GM23338 (cell line): ENCODE measurements at regions not wholly inside any gene's neighbourhood (a gene's known extent, or its start where the extent isn't known, plus 50 kb on each side); places are given as distances from the start of the nearest gene placed in this dataset.

Experiments
- ATAC-seq: fragments of 200-7000 bp; cut with Tn5 transposase; 3 replicates; pipeline ENCODE4 v1.9.1; 2020
- DNase-seq: peaks from one replicate; pipeline ENCODE4 v3.0.0-alpha.2; 2015; ENCODE audit warnings: low spot score
- H2AFZ ChIP-seq: fragments of 200-600 bp; sonication (generic); 2 replicates; pipeline ENCODE4 v1.8.0; 2016; ENCODE audit warnings: antibody characterized with exemption, mild to moderate bottlenecking, moderate library complexity
- H3F3A ChIP-seq: fragments of 200-600 bp; sonication (generic); replicated peaks from 2 replicates; pipeline ENCODE4 v1.8.0; 2017; ENCODE audit warnings: antibody characterized with exemption, mixed run types, low read depth
- H3K27ac ChIP-seq: fragments of 200-600 bp; sonication (generic); 2 replicates; pipeline ENCODE4 v1.6.1; 2016; ENCODE audit warnings: low read depth
- H3K27me3 ChIP-seq: fragments of 200-600 bp; sonication (generic); 2 replicates; pipeline ENCODE4 v1.8.0; 2016; ENCODE audit warnings: mild to moderate bottlenecking, mixed run types, moderate library complexity; ENCODE audit not compliant: insufficient read depth
- H3K36me3 ChIP-seq: fragments of 200-600 bp; sonication (generic); 2 replicates; pipeline ENCODE4 v1.8.0; 2016; ENCODE audit warnings: mild to moderate bottlenecking; ENCODE audit not compliant: insufficient read depth
- H3K4me1 ChIP-seq: fragments of 200-600 bp; sonication (generic); 2 replicates; pipeline ENCODE4 v1.8.0; 2016; ENCODE audit warnings: mild to moderate bottlenecking, moderate library complexity; ENCODE audit not compliant: insufficient read depth
- H3K4me2 ChIP-seq: fragments of 200-600 bp; sonication (generic); 2 replicates; pipeline ENCODE4 v1.7.1; 2017; ENCODE audit warnings: mixed run types
- H3K4me3 ChIP-seq: fragments of 200-600 bp; sonication (generic); 2 replicates; pipeline ENCODE4 v1.6.1; 2016; ENCODE audit warnings: mixed run types
- H3K79me2 ChIP-seq: fragments of 200-600 bp; sonication (generic); replicated peaks from 2 replicates; pipeline ENCODE4 v1.8.0; 2017; ENCODE audit warnings: mild to moderate bottlenecking; ENCODE audit not compliant: insufficient read depth
- H3K9me2 ChIP-seq: fragments of 200-600 bp; sonication (generic); 2 replicates; pipeline ENCODE4 v1.8.0; 2017; ENCODE audit not compliant: insufficient read depth
- H4K20me1 ChIP-seq: fragments of 200-600 bp; sonication (generic); replicated peaks from 2 replicates; pipeline ENCODE4 v1.8.0; 2017; ENCODE audit warnings: mild to moderate bottlenecking; ENCODE audit not compliant: insufficient read depth
- H3K27ac Mint-ChIP-seq: 2 replicates; pipeline ENCODE4 v1.8.0; 2020; ENCODE audit warnings: inconsistent platforms, mild to moderate bottlenecking, moderate library complexity, mixed read lengths
- H3K27me3 Mint-ChIP-seq: 3 replicates; pipeline ENCODE4 v1.8.0; 2022; ENCODE audit warnings: low read depth, mild to moderate bottlenecking, moderate library complexity, mixed read lengths, inconsistent platforms; ENCODE audit not compliant: insufficient read depth, poor library complexity
- H3K36me3 Mint-ChIP-seq: 3 replicates; pipeline ENCODE4 v1.8.0; 2021; ENCODE audit warnings: low read depth, mild to moderate bottlenecking, inconsistent platforms, moderate library complexity, mixed read lengths
- H3K4me1 Mint-ChIP-seq: 3 replicates; pipeline ENCODE4 v1.8.0; 2020; ENCODE audit warnings: mild to moderate bottlenecking, inconsistent platforms, mixed read lengths
- H3K4me3 Mint-ChIP-seq: 3 replicates; pipeline ENCODE4 v1.8.0; 2021; ENCODE audit warnings: moderate library complexity, mild to moderate bottlenecking, inconsistent platforms, mixed read lengths
- H3K9me3 Mint-ChIP-seq: 3 replicates; pipeline ENCODE4 v1.8.0; 2020; ENCODE audit warnings: moderate library complexity, mild to moderate bottlenecking, inconsistent platforms, mixed read lengths
- EZH2 ChIP-seq: fragments of 200-600 bp; sonication (generic); IDR thresholded peaks from one replicate; pipeline ENCODE4 v1.8.0; 2017; ENCODE audit warnings: antibody characterized with exemption, mild to moderate bottlenecking, low read depth; ENCODE audit not compliant: unreplicated experiment
- ZNF114 ChIP-seq: fragments of 250-450 bp; sonication (Bioruptor Pico); IDR thresholded peaks from 2 replicates; pipeline ENCODE4 v1.5.0; 2020; ENCODE audit warnings: mild to moderate bottlenecking, moderate library complexity
- ZNF331 ChIP-seq: fragments of 250-450 bp; sonication (Bioruptor Pico); IDR thresholded peaks from 2 replicates; pipeline ENCODE4 v1.5.0; 2020; ENCODE audit warnings: low read depth, mild to moderate bottlenecking, moderate library complexity
- TF ChIP-seq, protein P1 (sequence below): fragments of 250-450 bp; sonication (Bioruptor Pico); IDR thresholded peaks from 2 replicates; pipeline ENCODE4 v1.5.0; 2020; ENCODE audit warnings: mild to moderate bottlenecking, moderate library complexity
- TF ChIP-seq, protein P2 (sequence below), 2 experiments: fragments of 200-600 bp in 1 of 2; sonication (generic) in 1 of 2; conservative IDR thresholded peaks; 2 replicates each; pipeline versions ENCODE4 v1.5.1 to v1.6.1; 2016 to 2017; ENCODE audit warnings: antibody characterized with exemption in 2 of 2, low read depth in 2 of 2, mild to moderate bottlenecking in 2 of 2, moderate library complexity in 1 of 2

DNA sequence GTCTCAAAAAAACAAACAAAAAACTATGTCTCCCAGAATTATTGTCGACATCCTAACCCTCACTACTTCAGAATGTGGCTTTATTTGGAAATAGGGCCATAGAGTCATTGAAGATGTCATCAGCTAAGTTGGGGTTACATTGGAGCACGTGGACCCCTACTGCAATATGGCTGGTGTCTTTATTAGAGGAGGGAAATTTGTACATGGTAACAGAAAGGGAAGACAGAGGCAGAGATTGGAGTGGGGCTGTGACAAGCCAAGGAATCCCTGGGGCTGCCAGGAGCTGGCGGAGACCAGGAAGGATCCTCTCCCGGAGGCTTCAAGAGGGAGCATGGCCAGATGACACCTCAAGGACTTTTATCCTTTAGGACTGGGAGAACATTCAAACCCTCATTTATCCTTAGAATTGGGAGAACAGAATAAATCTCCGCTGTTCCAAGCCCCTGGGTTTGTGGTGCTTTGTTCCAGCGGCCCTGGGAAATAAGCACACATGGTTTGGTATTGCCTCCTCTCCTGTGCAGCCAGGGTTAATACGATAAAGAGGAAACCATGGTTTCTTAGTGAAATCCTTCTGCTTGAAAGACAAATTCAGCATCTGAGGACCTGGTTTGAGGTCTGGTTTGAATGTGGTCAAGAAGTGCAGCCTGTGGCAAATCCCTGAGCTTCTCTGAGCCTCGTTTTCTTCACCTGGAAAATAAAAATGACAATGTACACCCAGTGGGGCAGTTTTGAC is 184.7 kb downstream of the MYCN start (continued):
- TF ChIP-seq, protein P1, sequence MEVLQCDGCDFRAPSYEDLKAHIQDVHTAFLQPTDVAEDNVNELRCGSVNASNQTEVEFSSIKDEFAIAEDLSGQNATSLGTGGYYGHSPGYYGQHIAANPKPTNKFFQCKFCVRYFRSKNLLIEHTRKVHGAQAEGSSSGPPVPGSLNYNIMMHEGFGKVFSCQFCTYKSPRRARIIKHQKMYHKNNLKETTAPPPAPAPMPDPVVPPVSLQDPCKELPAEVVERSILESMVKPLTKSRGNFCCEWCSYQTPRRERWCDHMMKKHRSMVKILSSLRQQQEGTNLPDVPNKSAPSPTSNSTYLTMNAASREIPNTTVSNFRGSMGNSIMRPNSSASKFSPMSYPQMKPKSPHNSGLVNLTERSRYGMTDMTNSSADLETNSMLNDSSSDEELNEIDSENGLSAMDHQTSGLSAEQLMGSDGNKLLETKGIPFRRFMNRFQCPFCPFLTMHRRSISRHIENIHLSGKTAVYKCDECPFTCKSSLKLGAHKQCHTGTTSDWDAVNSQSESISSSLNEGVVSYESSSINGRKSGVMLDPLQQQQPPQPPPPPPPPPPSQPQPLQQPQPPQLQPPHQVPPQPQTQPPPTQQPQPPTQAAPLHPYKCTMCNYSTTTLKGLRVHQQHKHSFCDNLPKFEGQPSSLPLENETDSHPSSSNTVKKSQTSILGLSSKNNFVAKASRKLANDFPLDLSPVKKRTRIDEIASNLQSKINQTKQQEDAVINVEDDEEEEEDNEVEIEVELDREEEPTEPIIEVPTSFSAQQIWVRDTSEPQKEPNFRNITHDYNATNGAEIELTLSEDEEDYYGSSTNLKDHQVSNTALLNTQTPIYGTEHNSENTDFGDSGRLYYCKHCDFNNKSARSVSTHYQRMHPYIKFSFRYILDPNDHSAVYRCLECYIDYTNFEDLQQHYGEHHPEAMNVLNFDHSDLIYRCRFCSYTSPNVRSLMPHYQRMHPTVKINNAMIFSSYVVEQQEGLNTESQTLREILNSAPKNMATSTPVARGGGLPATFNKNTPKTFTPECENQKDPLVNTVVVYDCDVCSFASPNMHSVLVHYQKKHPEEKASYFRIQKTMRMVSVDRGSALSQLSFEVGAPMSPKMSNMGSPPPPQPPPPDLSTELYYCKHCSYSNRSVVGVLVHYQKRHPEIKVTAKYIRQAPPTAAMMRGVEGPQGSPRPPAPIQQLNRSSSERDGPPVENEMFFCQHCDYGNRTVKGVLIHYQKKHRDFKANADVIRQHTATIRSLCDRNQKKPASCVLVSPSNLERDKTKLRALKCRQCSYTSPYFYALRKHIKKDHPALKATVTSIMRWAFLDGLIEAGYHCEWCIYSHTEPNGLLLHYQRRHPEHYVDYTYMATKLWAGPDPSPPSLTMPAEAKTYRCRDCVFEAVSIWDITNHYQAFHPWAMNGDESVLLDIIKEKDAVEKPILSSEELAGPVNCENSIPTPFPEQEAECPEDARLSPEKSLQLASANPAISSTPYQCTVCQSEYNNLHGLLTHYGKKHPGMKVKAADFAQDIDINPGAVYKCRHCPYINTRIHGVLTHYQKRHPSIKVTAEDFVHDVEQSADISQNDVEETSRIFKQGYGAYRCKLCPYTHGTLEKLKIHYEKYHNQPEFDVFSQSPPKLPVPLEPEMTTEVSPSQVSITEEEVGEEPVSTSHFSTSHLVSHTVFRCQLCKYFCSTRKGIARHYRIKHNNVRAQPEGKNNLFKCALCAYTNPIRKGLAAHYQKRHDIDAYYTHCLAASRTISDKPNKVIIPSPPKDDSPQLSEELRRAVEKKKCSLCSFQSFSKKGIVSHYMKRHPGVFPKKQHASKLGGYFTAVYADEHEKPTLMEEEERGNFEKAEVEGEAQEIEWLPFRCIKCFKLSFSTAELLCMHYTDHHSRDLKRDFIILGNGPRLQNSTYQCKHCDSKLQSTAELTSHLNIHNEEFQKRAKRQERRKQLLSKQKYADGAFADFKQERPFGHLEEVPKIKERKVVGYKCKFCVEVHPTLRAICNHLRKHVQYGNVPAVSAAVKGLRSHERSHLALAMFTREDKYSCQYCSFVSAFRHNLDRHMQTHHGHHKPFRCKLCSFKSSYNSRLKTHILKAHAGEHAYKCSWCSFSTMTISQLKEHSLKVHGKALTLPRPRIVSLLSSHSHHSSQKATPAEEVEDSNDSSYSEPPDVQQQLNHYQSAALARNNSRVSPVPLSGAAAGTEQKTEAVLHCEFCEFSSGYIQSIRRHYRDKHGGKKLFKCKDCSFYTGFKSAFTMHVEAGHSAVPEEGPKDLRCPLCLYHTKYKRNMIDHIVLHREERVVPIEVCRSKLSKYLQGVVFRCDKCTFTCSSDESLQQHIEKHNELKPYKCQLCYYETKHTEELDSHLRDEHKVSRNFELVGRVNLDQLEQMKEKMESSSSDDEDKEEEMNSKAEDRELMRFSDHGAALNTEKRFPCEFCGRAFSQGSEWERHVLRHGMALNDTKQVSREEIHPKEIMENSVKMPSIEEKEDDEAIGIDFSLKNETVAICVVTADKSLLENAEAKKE, result no peak
- TF ChIP-seq EZH2, result no peak

DNA sequence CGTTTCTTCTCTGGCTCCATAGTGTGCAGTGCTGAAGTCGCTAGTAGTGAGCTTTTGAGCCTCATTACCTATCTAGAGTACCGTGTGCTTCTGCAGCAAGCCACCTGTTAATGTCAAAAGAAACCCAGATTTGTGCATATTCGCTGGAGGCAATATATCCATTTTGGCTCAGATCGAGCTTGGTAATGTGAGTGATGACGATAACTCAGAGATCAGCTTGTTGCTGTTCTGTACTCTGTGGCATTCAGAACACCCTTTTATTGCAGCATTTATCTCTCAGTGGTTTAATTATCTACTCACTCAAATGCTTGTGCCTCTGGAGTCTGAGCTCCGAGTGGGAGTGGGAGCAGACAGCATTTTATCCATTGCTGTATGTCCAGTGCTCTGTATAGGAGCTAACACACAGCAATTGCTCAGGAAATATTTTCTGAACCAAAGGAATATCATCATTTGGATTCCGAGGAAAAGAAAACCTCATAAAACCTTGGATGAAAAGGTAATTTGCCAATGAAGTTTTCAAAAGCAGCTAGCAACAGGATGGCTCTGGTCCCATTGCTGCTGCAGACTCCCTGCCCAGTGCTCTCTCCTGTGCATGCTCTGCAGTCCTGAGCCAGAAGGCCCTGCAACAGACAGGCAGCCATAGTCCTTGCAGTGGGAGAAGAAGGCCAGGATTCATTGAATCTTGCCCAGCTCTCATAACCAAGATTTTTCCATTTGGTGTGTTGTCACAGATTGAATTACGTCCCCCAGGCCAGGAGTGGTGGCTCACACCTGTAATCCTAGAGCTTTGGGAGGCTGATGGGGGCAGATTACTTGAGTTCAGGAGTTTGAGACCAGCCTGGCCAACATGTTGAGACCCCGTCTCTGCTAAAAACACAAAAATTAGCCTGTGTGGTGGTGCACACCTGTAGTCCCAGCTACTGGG is 183.8 kb downstream of the MYCN start:
- 0 out of 2 replicates have a peak, but pooled peaks cover under 1% of the 10 kb centered on the region for H3K9me2 ChIP-seq
- H3F3A ChIP-seq, result no peaks in the 10 kb centered on the region
- H3K4me1 Mint-ChIP-seq, result no peaks in the 10 kb centered on the region; the same call in none of the 3 replicates
- no peak overlapping the region for H3K27ac ChIP-seq
- peaks cover 5% of the 10 kb centered on the region for H3K27me3 Mint-ChIP-seq
- no peak overlapping the region for H3K27ac Mint-ChIP-seq
- H3K4me2 ChIP-seq, result no peak overlapping the region
- H3K4me1 ChIP-seq, result no peaks in the 10 kb centered on the region
- H4K20me1 ChIP-seq, result no peaks in the 10 kb centered on the region
- H3K4me3 ChIP-seq, result no peak overlapping the region
- peak overlapping the region; percentile 28 for H2AFZ ChIP-seq
- DNase-seq, result no peak
- no peak overlapping the region for H3K4me3 Mint-ChIP-seq
- no peaks in the 10 kb centered on the region for H3K27me3 ChIP-seq
- peaks cover 3% of the 10 kb centered on the region; the same call in 1 of the 3 replicates for H3K9me3 Mint-ChIP-seq
- ATAC-seq, result no peak
- peaks cover 7% of the 10 kb centered on the region; the same call in 1 of the 3 replicates for H3K36me3 Mint-ChIP-seq
- H3K36me3 ChIP-seq, result no peaks in the 10 kb centered on the region
- no peaks in the 10 kb centered on the region for H3K79me2 ChIP-seq
- TF ChIP-seq ZNF114 (CRISPR knock-in tag) (no peak), ZNF331 (no peak), EZH2 (no peak)
- TF ChIP-seq, protein P2, sequence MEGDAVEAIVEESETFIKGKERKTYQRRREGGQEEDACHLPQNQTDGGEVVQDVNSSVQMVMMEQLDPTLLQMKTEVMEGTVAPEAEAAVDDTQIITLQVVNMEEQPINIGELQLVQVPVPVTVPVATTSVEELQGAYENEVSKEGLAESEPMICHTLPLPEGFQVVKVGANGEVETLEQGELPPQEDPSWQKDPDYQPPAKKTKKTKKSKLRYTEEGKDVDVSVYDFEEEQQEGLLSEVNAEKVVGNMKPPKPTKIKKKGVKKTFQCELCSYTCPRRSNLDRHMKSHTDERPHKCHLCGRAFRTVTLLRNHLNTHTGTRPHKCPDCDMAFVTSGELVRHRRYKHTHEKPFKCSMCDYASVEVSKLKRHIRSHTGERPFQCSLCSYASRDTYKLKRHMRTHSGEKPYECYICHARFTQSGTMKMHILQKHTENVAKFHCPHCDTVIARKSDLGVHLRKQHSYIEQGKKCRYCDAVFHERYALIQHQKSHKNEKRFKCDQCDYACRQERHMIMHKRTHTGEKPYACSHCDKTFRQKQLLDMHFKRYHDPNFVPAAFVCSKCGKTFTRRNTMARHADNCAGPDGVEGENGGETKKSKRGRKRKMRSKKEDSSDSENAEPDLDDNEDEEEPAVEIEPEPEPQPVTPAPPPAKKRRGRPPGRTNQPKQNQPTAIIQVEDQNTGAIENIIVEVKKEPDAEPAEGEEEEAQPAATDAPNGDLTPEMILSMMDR (conservative IDR thresholded peaks at IDR 0.05; ENCODE audit: low read depth in 2 of 2), result no peak
